Fibroblast of the aortic adventitia (primary cell): ENCODE measurements at regions not wholly inside any gene's neighbourhood (a gene's known extent, or its start where the extent isn't known, plus 50 kb on each side); places are given as distances from the start of the nearest gene placed in this dataset.

Source experiments
- DNase-seq: peaks from one replicate; pipeline ENCODE4 v3.0.0-alpha.2; 2010; ENCODE audit warnings: low read depth
- H3K4me3 ChIP-seq: 2 replicates; pipeline ENCODE4 v1.5.1; 2011; ENCODE audit warnings: low read depth, mild to moderate bottlenecking, control low read depth, low read length, moderate library complexity
- CTCF ChIP-seq: IDR thresholded peaks from 2 replicates; pipeline ENCODE4 v1.5.1; 2011; ENCODE audit warnings: mild to moderate bottlenecking, low read length, control low read depth, inconsistent platforms; ENCODE audit not compliant: insufficient read depth

- TF ChIP-seq CTCF, result no peak
- H3K4me3 ChIP-seq, result no peak overlapping the region
- DNase-seq, result no peak
These were observed 73.4 kb downstream of the LINC01488 start for GRCh38 chr11:69554849-69555248.

GRCh38 chr11:69557266-69557665 lies 75.8 kb downstream of the LINC01488 start:
- no peak for DNase-seq
- no peak for TF ChIP-seq CTCF
- no peak overlapping the region for H3K4me3 ChIP-seq

GRCh38 chr11:69558519-69558941 lies 77.1 kb downstream of the LINC01488 start:
- TF ChIP-seq CTCF, result no peak
- no peak overlapping the region for H3K4me3 ChIP-seq
- no peak for DNase-seq

GRCh38 chr11:69559181-69559580 lies 77.7 kb downstream of the LINC01488 start:
- DNase-seq, result no peak
- TF ChIP-seq CTCF, result no peak
- H3K4me3 ChIP-seq, result no peak overlapping the region

GRCh38 chr11:69560141-69560790 lies 78.8 kb downstream of the LINC01488 start:
- no peak overlapping the region for H3K4me3 ChIP-seq
- DNase-seq, result no peak
- TF ChIP-seq CTCF, result no peak

GRCh38 chr11:69562302-69562701 lies 78.7 kb upstream of the CCND1 start:
- no peak for DNase-seq
- no peak for TF ChIP-seq CTCF
- H3K4me3 ChIP-seq, result no peak overlapping the region

GRCh38 chr11:69562816-69563215 lies 78.1 kb upstream of the CCND1 start:
- no peak overlapping the region for H3K4me3 ChIP-seq
- no peak for DNase-seq
- no peak for TF ChIP-seq CTCF
